Amniotic epithelial cell (primary cell): ENCODE measurements at regions not wholly inside any gene's neighbourhood (a gene's known extent, or its start where the extent isn't known, plus 50 kb on each side); places are given as distances from the start of the nearest gene placed in this dataset.

ENCODE experiments used
- DNase-seq: peaks from one replicate; pipeline ENCODE4 v3.0.0-alpha.2; 2010; ENCODE audit warnings: low read depth

DNA sequence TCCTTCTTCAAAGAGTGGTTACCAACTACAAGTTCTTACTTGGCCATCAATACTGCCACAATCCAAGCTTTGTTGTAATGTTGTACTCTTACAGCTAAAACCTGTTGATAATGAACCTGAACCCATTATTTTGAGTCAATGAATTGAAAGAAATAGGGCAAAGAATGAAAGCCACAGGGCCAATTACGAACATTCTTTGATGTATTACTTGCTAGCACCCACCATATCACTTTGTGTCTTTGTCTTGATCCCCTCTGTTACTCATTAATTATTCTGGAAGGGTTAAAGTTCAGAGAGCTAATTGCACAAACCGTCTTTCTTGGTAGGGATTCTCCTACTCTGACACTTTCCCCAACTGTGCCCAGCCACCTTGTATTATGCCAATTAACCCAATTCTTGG is 53.2 kb upstream of the TFEC start:
- DNase-seq, result no peak

GRCh38 chr7:116086547-116087045 is 56.0 kb upstream of the TFEC start:
- no peak for DNase-seq

GRCh38 chr7:116087291-116087690 is 56.7 kb upstream of the TFEC start:
- DNase-seq, result no peak

DNA sequence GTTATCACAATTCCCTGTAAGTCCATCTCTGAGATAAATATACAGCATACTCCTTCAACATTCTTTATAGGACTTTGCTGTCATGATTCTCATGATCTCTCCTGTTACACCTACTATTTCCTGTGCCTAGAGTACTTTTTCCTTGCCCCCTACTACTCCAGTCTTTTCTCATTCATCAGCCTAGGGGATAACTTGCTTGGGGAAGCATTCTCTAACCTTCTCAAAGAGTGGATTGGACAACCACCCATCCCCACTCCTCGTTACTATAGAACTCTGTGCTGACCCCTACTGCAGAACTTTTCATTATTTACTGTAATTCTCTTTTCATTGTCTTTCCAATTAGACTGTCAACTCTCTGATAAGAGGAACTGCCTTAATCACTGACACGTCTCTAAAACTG is 57.4 kb upstream of the TFEC start:
- no peak for DNase-seq

GRCh38 chr7:116089293-116089692 is 58.7 kb upstream of the TFEC start:
- no peak for DNase-seq

- DNase-seq, result no peak
These were observed 63.1 kb upstream of the TFEC start for GRCh38 chr7:116093516-116094301.

- DNase-seq, result no peak
These were observed 64.8 kb upstream of the TFEC start for GRCh38 chr7:116095396-116095795.

DNA sequence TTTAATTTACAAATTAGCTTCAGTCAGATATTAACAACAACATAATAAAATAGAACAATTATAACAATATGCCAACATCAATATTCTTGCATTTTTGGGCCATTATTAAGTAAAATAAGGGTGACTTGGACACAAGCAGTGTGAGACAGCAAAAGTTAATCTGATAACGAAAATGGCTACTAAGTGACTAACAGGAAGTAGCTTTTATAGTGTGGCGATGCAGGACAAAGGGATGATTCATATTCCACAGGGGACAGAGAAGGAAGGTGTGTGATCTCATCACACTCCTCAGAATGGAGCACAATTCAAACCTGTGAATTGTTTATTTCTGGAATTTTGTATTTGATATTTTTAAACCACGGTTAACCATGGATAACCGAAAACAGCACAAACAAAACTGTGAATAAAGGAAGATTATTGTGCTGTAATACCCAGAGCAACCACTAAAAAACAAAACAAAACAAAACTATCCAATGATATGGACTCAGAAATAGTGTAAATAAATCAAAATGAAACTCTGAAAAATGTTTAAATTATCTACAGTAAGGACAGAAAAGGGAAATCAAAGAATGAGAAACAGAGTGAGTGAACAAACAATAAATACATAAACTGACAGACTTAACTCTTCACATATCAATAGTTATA is 66.9 kb upstream of the TFEC start:
- peak; percentile 48 for DNase-seq

DNA sequence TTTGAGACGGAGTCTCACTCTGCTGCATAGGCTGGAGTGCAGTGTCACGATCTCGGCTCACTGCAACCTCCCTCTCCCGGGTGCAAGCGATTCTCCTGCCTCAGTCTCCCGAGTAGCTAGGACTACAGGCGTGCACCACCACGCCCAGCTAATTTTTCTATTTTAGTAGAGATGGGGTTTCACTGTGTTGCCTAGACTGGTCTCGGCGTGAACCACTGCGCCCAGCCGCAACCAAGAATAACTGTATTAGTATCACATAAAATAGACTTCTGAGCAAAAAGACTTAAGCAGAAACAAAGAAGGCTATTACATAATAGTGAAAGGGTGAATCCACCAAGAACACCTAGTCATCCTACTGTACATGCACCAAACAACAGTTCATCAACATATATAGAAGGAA is 67.6 kb upstream of the TFEC start:
- no peak for DNase-seq

DNA sequence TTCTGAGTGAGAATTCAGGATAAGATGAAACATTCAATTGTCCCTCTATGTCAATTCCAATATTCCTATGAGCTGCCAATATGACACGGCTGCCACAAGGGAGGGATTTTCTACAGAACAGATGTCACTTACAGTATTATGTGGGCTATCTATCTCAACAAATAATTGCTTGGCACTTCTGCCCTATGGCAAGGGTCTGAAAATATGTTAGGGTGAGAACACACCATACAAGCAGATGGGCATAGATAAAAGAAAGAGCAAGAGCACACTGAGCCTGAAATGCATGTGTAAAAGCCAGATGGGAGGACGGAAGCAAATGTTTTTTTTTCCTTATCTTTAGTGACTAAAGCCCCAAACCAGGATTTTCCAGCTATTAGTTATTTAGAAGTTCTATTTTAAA is 70.1 kb upstream of the TFEC start:
- no peak for DNase-seq

DNA sequence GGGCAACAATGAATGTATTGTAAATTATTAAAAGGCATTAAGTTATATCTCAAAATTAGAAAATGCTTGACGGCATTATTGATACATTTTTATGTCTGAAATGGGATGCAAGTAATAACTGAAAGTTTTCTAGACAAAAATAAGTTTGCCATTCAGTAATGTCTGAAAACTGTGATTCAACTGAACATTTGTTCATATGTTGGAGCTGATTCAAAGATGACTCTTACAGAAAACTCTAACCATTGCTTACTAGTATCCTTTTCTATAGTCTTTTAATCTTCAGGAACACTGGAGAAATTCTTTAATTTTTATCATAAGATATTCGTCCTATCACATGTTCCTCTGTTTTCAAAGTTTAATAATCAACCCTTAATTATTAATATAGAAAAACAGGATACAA is 71.1 kb upstream of the TFEC start:
- peak; percentile 12 for DNase-seq

GRCh38 chr7:116111475-116111874 is 80.9 kb upstream of the TFEC start:
- DNase-seq, result no peak

GRCh38 chr7:116113310-116113709 is 82.7 kb upstream of the TFEC start:
- peak; percentile 3 for DNase-seq

GRCh38 chr7:116120839-116121238 is 89.5 kb upstream of the TES start:
- DNase-seq, result no peak

DNA sequence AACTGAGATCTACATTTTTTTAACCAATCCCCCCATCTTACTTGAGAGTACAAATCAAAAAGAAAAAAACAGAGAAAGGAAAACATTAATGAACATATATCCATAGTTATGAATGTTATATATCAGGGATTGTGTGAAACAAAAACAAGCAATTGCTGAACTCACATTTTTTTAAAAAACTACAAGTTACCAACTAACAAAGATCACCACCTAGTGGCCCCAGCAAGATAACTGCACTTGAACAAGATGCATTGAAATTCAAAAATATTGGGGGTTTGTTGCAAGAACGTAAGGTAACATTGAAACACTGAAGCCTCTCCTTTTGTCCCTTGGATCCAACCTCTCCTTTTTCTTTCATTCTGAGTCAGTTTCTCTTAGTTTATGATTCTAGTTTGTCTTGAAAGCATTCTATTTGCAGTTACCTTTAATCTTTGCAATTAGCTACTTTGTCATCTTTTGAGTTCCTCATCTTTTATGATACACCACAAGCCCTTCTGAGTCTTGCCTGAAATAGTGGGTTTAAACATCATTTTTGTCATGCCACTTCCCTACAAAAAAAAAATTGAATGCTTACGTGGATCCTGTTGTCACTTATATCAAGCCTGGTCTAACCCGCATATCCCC is 87.3 kb upstream of the TES start:
- DNase-seq, result peak; percentile 57

- DNase-seq, result no peak
These were observed 82.2 kb upstream of the TES start for GRCh38 chr7:116128139-116128538.

- no peak for DNase-seq
These were observed 75.0 kb upstream of the TES start for GRCh38 chr7:116135306-116135705.

- peak; percentile 75 for DNase-seq
These were observed 72.0 kb upstream of the TES start for GRCh38 chr7:116138202-116138801.

DNA sequence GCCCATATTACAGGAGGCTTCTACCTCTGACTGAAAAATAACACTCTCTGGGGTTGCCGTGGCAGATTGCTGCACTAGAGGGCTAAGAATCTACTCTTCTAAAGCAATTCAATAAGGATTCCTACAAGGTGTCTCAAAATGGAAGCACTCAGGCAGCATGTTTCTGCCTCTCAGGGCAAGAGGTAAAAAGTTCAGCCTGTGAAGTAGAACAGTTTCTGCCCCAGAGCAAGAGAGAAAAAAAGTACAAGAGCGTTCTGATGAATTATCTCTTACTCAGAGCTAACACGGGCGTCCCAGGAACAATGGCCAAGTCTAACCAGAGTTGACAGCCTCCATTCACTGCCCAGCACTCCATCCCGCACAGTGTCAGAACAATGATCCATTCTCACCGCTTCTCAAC is 71.3 kb upstream of the TES start:
- peak; percentile 22 for DNase-seq

GRCh38 chr7:116139807-116140206 is 70.5 kb upstream of the TES start:
- DNase-seq, result peak; percentile 39

- no peak for DNase-seq
These were observed 68.0 kb upstream of the TES start for GRCh38 chr7:116142374-116142773.

GRCh38 chr7:116142850-116143249 is 67.5 kb upstream of the TES start:
- no peak for DNase-seq
